ENCODE measurements at regions not wholly inside any gene's neighbourhood (a gene's known extent, or its start where the extent isn't known, plus 50 kb on each side); places are given as distances from the start of the nearest gene placed in this dataset.

DNA sequence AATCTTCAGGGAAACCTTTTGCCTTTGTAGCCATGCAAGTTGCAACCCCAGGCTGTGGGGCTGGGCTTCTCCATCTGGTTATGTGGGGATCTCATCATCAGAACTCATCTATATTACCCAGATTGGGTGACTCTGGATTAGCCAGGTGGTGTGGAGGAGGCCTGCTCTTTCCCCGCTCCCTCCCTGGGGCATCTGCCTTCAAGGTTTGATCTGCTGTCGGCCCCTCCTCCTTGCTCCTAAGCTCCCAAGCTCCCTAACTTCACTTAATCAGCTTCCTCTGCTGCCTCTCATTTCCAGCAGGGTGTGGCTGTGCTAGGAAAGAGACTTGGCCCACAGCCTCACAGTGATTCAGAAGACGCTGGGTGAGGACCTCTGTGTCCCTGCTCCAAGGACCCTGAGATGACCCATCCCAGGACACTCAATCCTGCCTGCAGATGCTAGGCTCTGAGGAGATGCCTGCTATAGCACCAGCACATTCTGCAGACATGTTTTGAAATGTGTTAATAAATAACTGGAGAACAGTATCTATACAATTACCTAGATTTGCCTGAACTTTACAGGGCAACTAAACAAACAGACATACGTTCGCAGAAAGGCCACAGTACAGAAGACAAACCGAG lies 392.1 kb upstream of the PODXL start:
- no peak for TF ChIP-seq MAFK (IDR thresholded peaks at IDR 0.05; ENCODE audit: low read depth, low read length)
- TF ChIP-seq, protein P1, sequence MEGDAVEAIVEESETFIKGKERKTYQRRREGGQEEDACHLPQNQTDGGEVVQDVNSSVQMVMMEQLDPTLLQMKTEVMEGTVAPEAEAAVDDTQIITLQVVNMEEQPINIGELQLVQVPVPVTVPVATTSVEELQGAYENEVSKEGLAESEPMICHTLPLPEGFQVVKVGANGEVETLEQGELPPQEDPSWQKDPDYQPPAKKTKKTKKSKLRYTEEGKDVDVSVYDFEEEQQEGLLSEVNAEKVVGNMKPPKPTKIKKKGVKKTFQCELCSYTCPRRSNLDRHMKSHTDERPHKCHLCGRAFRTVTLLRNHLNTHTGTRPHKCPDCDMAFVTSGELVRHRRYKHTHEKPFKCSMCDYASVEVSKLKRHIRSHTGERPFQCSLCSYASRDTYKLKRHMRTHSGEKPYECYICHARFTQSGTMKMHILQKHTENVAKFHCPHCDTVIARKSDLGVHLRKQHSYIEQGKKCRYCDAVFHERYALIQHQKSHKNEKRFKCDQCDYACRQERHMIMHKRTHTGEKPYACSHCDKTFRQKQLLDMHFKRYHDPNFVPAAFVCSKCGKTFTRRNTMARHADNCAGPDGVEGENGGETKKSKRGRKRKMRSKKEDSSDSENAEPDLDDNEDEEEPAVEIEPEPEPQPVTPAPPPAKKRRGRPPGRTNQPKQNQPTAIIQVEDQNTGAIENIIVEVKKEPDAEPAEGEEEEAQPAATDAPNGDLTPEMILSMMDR (conservative IDR thresholded peaks at IDR 0.05; ENCODE audit: low read depth, low read length) = no peak
- no peak for TF ChIP-seq RAD21 (IDR thresholded peaks at IDR 0.05; ENCODE audit: low read length)

Data from IMR-90 (cell line).